ENCODE measurements at regions not wholly inside any gene's neighbourhood (a gene's known extent, or its start where the extent isn't known, plus 50 kb on each side); places are given as distances from the start of the nearest gene placed in this dataset.
"Not testable (repeated sequence)": the region's sequence is repeated elsewhere in the genome, so short reads cannot be mapped to it uniquely, and the experiment has no call there.

DNA sequence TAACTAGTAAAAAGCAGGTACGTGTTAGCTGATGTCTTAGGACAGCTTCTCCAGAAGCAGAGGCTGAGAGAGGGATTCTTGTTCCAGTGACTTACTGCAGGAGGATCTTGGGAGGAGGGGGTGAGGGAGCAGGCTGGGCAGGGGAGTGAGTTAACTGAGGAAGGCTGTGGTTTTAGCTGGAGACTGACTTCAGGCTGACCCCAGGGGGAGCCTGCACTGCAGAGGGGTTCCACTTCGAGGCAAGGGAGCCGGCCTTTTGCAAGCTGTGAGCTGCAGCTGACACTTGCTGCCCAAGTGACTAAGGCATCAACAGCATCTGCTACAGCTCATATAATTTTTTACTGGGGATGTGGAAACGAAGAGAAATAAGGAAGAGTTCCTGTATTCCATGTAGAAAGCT lies 50.4 kb upstream of the SOD1 start:
- no peak overlapping the region for H3K9ac ChIP-seq (ENCODE audit: low read depth, low read length)

DNA sequence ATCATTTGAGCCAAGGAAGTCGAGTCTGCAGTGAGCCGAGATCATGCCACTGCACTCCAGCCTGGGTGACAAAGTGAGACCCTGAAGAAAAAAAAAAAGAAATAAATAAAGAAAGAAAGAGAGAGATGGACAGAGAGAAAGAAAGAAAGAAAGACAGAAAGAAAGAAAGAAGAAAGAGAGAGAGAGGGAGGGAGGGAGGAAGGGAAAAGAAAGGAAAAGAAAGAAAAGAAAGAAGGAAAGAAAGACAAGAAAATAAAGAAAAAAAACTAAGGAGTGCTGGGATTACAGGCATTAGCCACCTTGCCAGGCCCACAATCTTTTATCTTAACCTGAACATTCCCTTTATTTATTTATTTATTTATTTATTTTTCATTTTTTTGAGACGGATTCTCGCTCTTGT lies 51.7 kb upstream of the SOD1 start:
- H3K36me3 ChIP-seq (ENCODE audit: insufficient read depth, low read length): no peaks in the 10 kb centered on the region
- no peaks in the 10 kb centered on the region; the same call in 1 of the 2 replicates for H3K9me3 ChIP-seq (ENCODE audit: control insufficient read depth, insufficient read depth, low read length)
- H3K9ac ChIP-seq (ENCODE audit: low read depth, low read length): no peak overlapping the region
- no peaks in the 10 kb centered on the region for H3K4me1 ChIP-seq (ENCODE audit: insufficient read depth, low read length)

More for the DNA sequence above, 50.4 kb upstream of the SOD1 start:
- Histone ChIP-seq H3K9me3 (ENCODE audit: control insufficient read depth, insufficient read depth, low read length) (no peaks in the 10 kb centered on the region; the same call in 1 of the 2 replicates), H3K4me1 (ENCODE audit: insufficient read depth, low read length) (no peaks in the 10 kb centered on the region), H3K36me3 (ENCODE audit: insufficient read depth, low read length) (no peaks in the 10 kb centered on the region)

DNA sequence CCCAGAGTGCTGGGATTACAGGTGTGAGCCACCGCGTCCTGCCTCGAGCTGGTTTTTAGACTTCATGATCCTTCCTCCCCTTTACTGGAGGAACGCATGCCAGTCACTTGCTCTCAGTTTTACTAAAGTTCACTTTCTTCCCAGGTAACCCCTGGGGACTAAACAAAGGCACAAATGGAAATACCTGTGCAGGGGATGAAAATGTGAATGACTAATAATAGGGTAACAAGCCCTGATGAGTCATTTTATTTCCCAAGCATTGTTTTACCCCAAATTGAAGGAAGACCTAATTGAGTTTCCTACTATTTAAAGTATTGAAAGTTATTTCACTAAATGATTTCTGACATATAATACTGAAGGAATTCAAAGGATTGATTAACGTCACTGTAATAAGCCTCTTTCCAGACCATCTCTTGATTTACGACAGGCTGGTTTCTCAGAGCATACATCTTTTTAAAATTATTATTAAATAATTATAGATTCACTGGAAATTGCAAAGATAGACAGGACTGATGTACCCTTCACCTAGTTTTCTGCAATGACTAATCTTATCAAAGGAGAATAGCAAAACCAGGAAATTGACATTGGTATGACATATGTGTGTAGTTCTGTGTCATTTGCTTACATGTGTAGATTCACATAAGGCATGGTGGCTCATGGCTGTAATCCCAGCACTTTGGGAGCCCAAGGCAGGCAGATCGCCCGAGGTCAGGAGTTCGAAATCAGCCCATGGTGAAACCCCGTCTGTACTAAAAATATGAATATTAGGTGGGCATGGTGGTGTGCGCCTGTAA lies 53.2 kb upstream of the SOD1 start:
- Histone ChIP-seq H3K9me3 (ENCODE audit: control insufficient read depth, insufficient read depth, low read length) (no peaks in the 10 kb centered on the region; the same call in 1 of the 2 replicates), H3K9ac (ENCODE audit: low read depth, low read length) (no peak overlapping the region), H3K4me1 (ENCODE audit: insufficient read depth, low read length) (no peaks in the 10 kb centered on the region), H3K36me3 (ENCODE audit: insufficient read depth, low read length) (no peaks in the 10 kb centered on the region)

DNA sequence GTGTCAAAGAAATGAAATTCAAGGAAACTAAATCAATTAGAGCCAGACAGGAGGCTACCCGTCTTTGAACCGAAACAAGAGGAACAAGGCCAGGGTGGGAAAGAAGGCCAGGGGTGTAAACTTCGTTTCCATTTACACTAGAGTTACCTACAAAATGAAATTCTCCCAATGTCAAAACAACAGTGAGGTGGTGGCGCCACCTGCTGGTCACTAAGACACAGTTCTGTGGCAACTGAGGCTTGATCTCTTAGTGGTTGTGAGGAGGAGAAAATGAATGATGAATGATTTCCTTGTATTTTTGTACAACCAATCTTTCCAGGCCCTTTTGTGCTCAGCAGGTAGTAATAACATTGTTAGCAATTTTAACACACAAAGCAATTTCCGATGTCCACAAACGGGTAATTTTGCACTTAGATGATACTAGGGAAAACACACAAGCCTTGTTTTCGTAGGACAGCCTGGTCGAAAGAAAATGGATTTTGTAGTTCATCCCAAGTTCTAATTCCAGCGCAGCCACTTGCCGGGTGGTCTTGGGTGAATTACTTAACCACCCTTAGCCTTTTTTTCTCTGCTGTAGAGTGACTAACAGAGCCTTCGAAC lies 54.8 kb upstream of the SOD1 start:
- H3K4me1 ChIP-seq (ENCODE audit: insufficient read depth, low read length): no peaks in the 10 kb centered on the region
- H3K9me3 ChIP-seq (ENCODE audit: control insufficient read depth, insufficient read depth, low read length): no peaks in the 10 kb centered on the region; the same call in 1 of the 2 replicates
- no peaks in the 10 kb centered on the region for H3K36me3 ChIP-seq (ENCODE audit: insufficient read depth, low read length)
- no peak overlapping the region for H3K9ac ChIP-seq (ENCODE audit: low read depth, low read length)

DNA sequence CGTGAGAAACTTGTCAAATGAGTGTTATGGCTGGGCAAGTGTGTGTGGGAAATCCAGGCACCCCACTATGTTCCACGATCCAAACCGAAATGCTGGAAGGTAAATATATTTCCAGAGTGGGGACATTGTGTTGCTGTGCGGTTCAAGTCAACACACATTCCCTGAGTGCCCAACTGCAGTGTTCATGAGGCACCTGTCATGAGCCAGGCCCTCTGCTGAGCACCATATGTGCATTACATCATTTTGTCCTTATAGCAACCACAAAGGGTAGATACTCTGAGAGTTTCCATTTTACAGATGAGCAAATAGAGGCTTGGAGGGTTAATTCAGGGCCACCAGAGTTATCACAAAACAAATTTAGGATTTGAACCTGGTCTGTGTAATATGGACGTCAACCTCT lies 59.9 kb upstream of the SOD1 start:
- Histone ChIP-seq H3K9me3 (ENCODE audit: control insufficient read depth, insufficient read depth, low read length) (no peaks in the 10 kb centered on the region), H3K9ac (ENCODE audit: low read depth, low read length) (no peak overlapping the region), H3K4me1 (ENCODE audit: insufficient read depth, low read length) (no peaks in the 10 kb centered on the region), H3K36me3 (ENCODE audit: insufficient read depth, low read length) (no peaks in the 10 kb centered on the region)

DNA sequence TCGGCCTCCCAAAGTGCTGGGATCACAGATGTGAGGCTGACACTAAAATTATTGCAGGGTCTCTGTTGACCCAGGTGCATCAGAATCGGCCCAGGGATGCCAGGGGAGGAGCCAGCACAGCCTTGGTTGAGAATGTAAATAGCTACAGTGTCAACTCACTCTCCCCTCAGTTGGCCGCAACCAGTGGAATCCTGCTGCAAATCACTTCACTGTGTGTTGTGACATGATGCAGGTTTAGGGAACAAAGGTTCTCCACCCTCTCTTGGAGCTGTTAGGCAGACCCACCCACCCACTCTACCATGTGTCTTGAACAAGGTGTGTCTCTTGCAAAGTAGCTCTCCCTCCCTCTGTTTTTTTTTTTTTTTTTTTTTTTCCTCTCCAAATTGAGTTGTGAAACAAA lies 60.5 kb upstream of the SOD1 start:
- Histone ChIP-seq H3K9ac (ENCODE audit: low read depth, low read length) (no peak overlapping the region), H3K36me3 (ENCODE audit: insufficient read depth, low read length) (no peaks in the 10 kb centered on the region), H3K9me3 (ENCODE audit: control insufficient read depth, insufficient read depth, low read length) (no peaks in the 10 kb centered on the region), H3K4me1 (ENCODE audit: insufficient read depth, low read length) (no peaks in the 10 kb centered on the region)

DNA sequence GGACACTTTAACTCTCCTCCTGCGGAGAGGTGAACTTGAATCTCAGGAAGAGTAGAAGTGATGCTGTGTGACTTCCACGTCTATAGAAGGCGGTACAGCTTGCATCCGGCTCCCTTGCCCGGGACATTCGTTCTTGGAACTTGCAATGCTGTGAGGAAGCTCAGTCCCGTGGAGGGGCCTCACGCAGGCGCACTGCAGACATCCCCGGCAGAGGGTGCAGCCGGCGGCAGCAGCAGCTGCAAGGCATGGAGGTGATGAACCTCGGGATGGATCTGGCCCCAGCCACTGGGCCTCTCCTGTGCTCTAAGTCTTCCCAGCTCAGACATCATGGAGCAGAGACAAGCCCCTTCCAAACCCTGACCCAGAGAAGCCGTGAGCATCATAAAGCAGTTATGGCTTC lies 61.8 kb upstream of the SOD1 start:
- no peak overlapping the region for H3K9ac ChIP-seq (ENCODE audit: low read depth, low read length)
- H3K9me3 ChIP-seq (ENCODE audit: control insufficient read depth, insufficient read depth, low read length): no peaks in the 10 kb centered on the region
- H3K4me1 ChIP-seq (ENCODE audit: insufficient read depth, low read length): no peaks in the 10 kb centered on the region
- no peaks in the 10 kb centered on the region for H3K36me3 ChIP-seq (ENCODE audit: insufficient read depth, low read length)

DNA sequence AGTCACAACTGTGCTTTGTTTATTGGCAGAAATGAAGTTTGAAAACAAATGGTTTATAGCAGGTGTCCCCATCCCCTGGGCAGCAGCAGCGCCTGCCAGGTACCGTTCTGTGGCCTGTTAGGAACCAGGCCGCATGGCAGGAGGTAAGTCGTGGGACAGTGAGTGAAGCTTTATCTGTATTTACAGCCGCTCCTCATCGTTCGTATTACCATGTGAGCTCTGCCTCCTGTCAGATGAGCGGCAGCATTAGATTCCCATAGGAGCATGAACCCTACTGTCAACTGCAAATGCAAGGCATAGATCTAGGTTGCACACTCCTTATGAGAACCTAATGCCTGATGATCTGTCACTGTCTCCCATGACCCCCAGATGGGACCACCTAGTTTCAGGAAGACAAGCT lies 63.4 kb upstream of the SOD1 start:
- no peaks in the 10 kb centered on the region for H3K9me3 ChIP-seq (ENCODE audit: control insufficient read depth, insufficient read depth, low read length)
- H3K9ac ChIP-seq (ENCODE audit: low read depth, low read length): no peak overlapping the region
- no peaks in the 10 kb centered on the region for H3K4me1 ChIP-seq (ENCODE audit: insufficient read depth, low read length)
- no peaks in the 10 kb centered on the region for H3K36me3 ChIP-seq (ENCODE audit: insufficient read depth, low read length)

DNA sequence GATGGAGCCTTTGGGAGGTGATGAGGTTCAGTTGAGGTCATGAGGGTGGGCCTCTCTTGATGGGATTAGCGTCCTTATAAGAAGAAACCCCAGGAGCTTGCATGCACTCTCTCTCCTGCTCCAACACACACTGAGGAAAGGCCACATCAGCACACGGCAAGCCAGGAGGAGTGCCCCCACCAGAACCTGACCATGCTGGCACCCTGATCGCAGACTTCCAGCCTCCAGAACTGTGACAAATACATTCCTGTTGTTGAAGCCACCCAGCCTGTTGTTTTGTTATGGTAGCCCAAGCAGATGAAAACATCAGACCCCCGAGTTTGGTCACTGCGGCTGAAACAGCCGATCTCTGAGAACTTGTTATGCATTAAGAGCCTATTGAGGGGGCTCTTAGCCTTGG lies 64.8 kb upstream of the SOD1 start:
- Histone ChIP-seq H3K9ac (ENCODE audit: low read depth, low read length) (no peak overlapping the region), H3K4me1 (ENCODE audit: insufficient read depth, low read length) (no peaks in the 10 kb centered on the region), H3K36me3 (ENCODE audit: insufficient read depth, low read length) (no peaks in the 10 kb centered on the region), H3K9me3 (ENCODE audit: control insufficient read depth, insufficient read depth, low read length) (no peaks in the 10 kb centered on the region)

DNA sequence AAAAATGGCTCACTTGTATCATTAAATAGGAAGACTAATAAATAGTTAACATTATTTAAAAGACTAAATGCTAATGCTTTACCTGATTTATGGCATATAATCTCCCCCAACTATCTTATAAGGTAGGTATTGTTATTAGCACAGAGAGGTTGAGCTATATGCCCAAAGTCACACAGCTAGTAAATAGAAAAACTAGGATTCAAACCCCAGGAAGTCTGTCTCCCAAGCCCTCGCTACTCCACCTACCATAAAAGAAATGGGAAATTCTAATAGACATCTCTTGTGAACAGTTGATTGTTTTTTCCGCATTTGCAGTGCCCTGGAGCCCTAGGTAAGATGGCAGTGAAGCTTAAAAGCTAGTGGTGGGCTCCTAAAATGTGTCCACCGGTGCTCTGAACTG lies 65.2 kb upstream of the SOD1 start:
- no peaks in the 10 kb centered on the region for H3K4me1 ChIP-seq (ENCODE audit: insufficient read depth, low read length)

DNA sequence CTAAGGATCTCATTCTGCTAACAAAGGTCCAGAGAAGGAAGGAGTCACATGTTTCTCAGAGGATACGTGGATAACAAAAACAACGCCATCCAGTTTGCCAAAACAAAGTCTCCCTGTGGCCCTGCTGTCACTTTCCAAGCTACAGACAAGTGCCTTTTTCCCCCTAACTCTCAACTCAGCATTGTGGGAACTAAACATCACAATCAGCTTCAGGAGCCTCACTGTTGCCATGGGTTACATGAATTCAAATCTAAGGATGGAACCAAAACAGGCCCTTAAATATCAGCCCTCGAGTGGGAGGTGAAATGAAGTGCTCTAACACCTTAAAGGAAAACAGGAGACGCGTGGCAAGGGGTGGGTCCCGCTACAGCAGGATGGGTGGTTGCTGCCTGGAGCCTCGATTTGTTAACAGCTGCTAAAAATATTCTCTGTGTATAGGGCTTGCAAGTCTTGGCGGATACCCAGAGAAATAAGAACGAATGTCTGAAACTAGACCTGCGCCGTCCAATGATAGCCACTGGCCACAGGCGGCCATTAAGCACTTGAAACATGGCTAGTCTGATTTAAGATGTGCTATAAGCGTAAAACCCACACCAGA lies 66.4 kb upstream of the SOD1 start:
- H3K4me1 ChIP-seq (ENCODE audit: insufficient read depth, low read length): no peaks in the 10 kb centered on the region
- H3K9ac ChIP-seq (ENCODE audit: low read depth, low read length): no peak overlapping the region
- no peaks in the 10 kb centered on the region for H3K36me3 ChIP-seq (ENCODE audit: insufficient read depth, low read length)
- no peaks in the 10 kb centered on the region for H3K9me3 ChIP-seq (ENCODE audit: control insufficient read depth, insufficient read depth, low read length)

More for the DNA sequence above, 65.2 kb upstream of the SOD1 start:
- Histone ChIP-seq H3K9ac (ENCODE audit: low read depth, low read length) (no peak overlapping the region), H3K9me3 (ENCODE audit: control insufficient read depth, insufficient read depth, low read length) (no peaks in the 10 kb centered on the region), H3K36me3 (ENCODE audit: insufficient read depth, low read length) (no peaks in the 10 kb centered on the region)

DNA sequence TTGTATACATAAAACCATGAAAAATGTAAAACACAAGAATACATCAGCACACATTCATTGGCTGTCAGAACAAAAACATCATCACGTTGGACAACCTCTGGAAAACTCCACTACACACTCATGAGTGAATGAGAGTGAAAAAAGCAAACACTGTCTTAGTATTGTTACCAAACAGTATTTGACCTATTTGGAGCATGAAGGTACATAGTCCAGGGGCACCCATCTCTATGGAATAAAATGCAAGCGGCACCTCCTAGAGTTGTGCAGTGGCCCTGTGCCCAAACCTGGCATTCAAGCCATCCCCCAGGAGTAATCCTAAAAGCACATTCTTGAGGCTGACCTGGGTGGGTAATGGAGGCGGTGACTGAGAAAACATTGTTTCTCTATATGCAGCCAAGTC lies 67.0 kb upstream of the SOD1 start:
- H3K36me3 ChIP-seq (ENCODE audit: insufficient read depth, low read length): no peaks in the 10 kb centered on the region

DNA sequence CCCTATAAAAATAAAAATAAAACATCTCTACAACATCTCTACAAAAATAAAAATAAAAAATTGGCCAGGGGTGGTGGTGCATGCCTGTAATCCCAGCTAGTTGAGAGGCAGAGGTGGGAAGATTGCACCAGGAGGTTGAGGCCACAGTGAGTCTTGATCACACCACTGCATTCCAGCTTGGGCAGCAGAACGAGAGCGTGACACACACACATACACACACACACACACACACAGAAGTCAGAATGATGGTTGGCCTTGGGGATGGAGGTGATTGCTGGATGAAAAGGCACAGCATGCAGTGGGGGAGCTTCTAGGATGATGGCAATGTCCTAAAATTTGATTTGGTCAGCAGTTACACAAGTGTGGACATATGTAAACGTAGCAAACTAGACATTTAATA lies 69.7 kb upstream of the SOD1 start:
- H3K9me3 ChIP-seq (ENCODE audit: control insufficient read depth, insufficient read depth, low read length): no peaks in the 10 kb centered on the region

More for the DNA sequence above, 67.0 kb upstream of the SOD1 start:
- H3K4me1 ChIP-seq (ENCODE audit: insufficient read depth, low read length): no peaks in the 10 kb centered on the region
- H3K9me3 ChIP-seq (ENCODE audit: control insufficient read depth, insufficient read depth, low read length): no peaks in the 10 kb centered on the region
- H3K9ac ChIP-seq (ENCODE audit: low read depth, low read length): no peak overlapping the region

DNA sequence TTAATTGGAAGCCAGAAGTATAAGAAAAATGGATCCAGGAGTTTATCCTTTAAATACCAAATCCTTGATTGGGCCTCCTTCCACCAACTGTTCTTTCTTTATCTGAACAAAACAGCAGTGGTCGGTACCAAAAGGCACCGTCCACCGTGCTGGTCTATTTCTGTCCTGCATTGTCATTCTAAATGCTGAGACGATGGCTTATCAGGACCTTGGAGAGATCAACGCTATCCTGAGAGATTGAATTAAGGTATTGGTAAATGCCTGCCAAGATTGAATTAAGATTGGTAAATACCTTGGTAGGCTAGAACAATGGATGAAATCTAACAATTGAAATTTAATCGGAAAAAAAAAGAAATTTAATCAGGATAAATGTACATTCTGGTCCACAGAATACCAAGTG lies 73.4 kb upstream of the SOD1 start:
- Histone ChIP-seq H3K9ac (ENCODE audit: low read depth, low read length) (no peak overlapping the region), H3K36me3 (ENCODE audit: insufficient read depth, low read length) (no peaks in the 10 kb centered on the region), H3K9me3 (ENCODE audit: control insufficient read depth, insufficient read depth, low read length) (no peaks in the 10 kb centered on the region), H3K4me1 (ENCODE audit: insufficient read depth, low read length) (no peaks in the 10 kb centered on the region)

More for the DNA sequence above, 69.7 kb upstream of the SOD1 start:
- H3K9ac ChIP-seq (ENCODE audit: low read depth, low read length): no peak overlapping the region
- no peaks in the 10 kb centered on the region for H3K36me3 ChIP-seq (ENCODE audit: insufficient read depth, low read length)
- no peaks in the 10 kb centered on the region for H3K4me1 ChIP-seq (ENCODE audit: insufficient read depth, low read length)

DNA sequence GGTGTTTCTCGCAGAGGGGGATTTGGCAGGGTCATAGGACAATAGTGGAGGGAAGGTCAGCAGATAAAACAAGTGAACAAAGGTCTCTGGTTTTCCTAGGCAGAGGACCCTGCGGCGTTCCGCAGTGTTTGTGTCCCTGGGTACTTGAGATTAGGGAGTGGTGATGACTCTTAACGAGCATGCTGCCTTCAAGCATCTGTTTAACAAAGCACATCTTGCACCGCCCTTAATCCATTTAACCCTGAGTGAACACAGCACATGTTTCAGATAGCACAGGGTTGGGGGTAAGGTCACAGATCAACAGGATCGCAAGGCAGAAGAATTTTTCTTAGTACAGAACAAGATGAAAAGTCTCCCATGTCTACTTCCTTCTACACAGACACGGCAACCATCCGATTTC lies 75.6 kb upstream of the SOD1 start:
- not testable (repeated sequence) for H3K36me3 ChIP-seq (ENCODE audit: insufficient read depth, low read length); H3K9me3 ChIP-seq (ENCODE audit: control insufficient read depth, insufficient read depth, low read length); H3K9ac ChIP-seq (ENCODE audit: low read depth, low read length); H3K4me1 ChIP-seq (ENCODE audit: insufficient read depth, low read length)
